ENCODE measurements at regions not wholly inside any gene's neighbourhood (a gene's known extent, or its start where the extent isn't known, plus 50 kb on each side); places are given as distances from the start of the nearest gene placed in this dataset.
"Not testable (repeated sequence)": the region's sequence is repeated elsewhere in the genome, so short reads cannot be mapped to it uniquely, and the experiment has no call there.

DNA sequence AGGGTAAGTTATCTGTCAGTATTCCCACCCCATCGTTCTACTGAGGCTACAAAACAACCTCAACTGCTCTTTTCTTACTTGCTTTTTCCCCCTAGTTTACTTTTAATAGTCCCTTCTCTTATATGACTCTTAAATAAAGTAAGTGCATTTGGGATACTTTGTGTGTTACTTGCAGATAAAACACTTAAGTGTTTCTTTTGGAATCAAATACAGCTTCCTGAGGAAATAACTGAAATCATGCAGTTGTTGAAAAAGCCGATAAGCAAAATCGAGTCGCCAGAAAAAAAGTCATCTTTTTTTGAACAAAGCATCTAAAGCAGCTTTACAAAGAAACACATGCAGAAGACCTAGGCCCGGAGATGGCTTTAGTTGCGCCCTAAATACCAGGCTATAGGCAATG lies 53.5 kb upstream of the EPB41L4A start:
- no peaks in the 10 kb centered on the region for H3K27me3 ChIP-seq (replicated peaks; ENCODE audit: control insufficient read depth, insufficient read depth, low read length, poor library complexity, severe bottlenecking)
- no peak overlapping the region for H3K4me3 ChIP-seq (ENCODE audit: insufficient read depth, low read depth, low read length, poor library complexity, severe bottlenecking)
- H3K27ac ChIP-seq (ENCODE audit: insufficient read depth, low read length, poor library complexity, severe bottlenecking), result no peak overlapping the region
- no peaks in the 10 kb centered on the region for H3K9me3 ChIP-seq (ENCODE audit: control insufficient read depth, low read length)
- no peaks in the 10 kb centered on the region for H3K4me1 ChIP-seq (ENCODE audit: control insufficient read depth, insufficient read depth, low read length, poor library complexity, severe bottlenecking)
- H3K36me3 ChIP-seq (ENCODE audit: control insufficient read depth, insufficient read depth, low read length), result no peaks in the 10 kb centered on the region
- no peak for DNase-seq

DNA sequence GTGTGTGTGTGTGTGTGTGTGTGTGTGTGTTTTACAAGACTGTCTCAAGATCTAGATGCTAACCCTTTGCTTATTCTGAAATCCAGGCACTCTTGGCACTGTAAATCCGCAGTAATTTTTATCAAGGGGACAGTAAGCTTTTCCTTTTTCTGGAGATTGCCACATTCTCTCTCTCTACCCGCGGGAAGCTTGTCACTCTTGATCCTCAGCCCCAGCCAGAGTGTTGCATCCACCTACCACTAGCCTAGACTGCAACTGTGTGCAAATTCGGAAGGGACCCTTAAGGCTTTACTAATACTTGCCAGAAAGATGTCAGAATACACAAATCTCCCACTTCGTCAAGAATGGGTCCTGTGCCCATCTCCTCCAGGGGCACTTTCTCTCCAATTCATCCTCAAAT lies 54.9 kb upstream of the EPB41L4A start:
- Histone ChIP-seq H3K36me3 (ENCODE audit: control insufficient read depth, insufficient read depth, low read length) (no peaks in the 10 kb centered on the region), H3K27ac (ENCODE audit: insufficient read depth, low read length, poor library complexity, severe bottlenecking) (no peak overlapping the region), H3K9me3 (ENCODE audit: control insufficient read depth, low read length) (no peaks in the 10 kb centered on the region), H3K4me3 (ENCODE audit: insufficient read depth, low read depth, low read length, poor library complexity, severe bottlenecking) (no peak overlapping the region), H3K27me3 (replicated peaks; ENCODE audit: control insufficient read depth, insufficient read depth, low read length, poor library complexity, severe bottlenecking) (no peaks in the 10 kb centered on the region), H3K4me1 (ENCODE audit: control insufficient read depth, insufficient read depth, low read length, poor library complexity, severe bottlenecking) (no peaks in the 10 kb centered on the region)
- DNase-seq, result no peak

DNA sequence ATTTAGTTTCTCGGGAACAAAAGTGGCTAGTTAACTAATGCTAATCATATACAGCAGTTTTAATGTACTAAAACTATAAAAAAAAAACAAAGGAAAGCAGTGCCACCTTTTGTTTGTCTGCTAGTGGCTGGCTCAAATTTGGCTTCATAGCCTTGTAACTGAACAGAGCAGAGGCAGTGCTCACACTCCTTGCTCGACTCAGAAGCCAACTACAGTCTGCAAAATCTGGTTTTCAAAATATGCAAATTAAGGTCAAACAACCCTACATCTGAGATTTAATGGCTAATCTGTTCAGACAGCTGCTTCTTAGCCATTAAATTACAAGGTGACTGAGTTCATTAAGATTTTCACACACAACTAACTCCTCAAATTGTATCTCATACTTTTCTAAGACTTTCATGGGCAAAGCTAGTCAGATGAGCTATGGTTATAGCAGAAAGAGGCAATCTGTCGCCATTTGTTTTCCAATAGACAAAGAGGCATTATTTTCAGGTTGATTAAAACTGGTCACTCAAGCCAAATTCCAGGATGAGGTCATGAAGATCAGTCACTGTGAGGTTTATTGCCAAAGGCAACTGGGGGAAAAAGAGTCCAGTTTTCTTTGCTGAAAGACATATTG lies 56.8 kb upstream of the EPB41L4A start:
- Histone ChIP-seq H3K9me3 (ENCODE audit: control insufficient read depth, low read length) (no peaks in the 10 kb centered on the region), H3K4me1 (ENCODE audit: control insufficient read depth, insufficient read depth, low read length, poor library complexity, severe bottlenecking) (no peaks in the 10 kb centered on the region), H3K27ac (ENCODE audit: insufficient read depth, low read length, poor library complexity, severe bottlenecking) (no peak overlapping the region), H3K27me3 (replicated peaks; ENCODE audit: control insufficient read depth, insufficient read depth, low read length, poor library complexity, severe bottlenecking) (no peaks in the 10 kb centered on the region), H3K36me3 (ENCODE audit: control insufficient read depth, insufficient read depth, low read length) (no peaks in the 10 kb centered on the region), H3K4me3 (ENCODE audit: insufficient read depth, low read depth, low read length, poor library complexity, severe bottlenecking) (no peak overlapping the region)
- DNase-seq, result no peak

DNA sequence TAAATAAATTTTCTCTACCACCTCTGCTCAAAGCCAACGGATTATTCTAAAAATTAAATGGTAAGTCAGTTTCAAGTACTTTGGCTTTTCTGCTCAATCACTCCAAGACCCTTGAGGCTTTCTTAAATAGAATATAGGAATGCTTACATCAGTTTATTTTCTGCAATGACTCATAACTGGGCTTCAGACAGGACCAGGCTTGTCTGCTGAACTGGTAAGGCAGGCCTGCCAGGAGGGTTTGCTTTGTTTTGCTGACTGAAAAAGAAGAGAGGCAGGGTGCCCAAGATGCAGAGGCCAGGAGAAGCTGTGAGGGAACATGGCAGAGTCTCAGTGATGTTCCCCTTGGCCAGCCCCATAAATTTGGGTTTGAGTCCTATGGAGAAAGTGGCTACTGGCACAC lies 60.3 kb upstream of the EPB41L4A start:
- DNase-seq, result no peak

DNA sequence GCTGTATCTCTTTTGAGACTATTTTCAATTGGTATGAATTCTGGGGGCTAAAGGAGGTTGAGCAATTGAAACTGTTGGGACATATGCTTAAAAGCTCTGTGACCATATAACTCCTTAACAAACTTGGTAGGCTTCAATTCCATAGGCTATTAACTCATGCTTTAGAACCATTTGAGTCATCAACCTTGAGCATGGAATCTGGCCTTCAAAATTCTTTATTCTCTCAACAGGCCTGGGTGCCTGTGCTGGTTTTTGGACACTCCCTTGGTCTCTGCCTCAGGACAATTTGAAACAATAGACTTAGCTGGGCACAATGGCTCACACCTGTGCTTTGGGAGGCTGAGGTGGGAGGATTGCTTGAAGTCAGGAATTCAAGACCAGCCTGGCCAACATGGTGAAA lies 61.4 kb upstream of the EPB41L4A start:
- Histone ChIP-seq H3K4me1 (ENCODE audit: control insufficient read depth, insufficient read depth, low read length, poor library complexity, severe bottlenecking) (no peaks in the 10 kb centered on the region), H3K4me3 (ENCODE audit: insufficient read depth, low read depth, low read length, poor library complexity, severe bottlenecking) (no peak overlapping the region), H3K36me3 (ENCODE audit: control insufficient read depth, insufficient read depth, low read length) (no peaks in the 10 kb centered on the region), H3K27me3 (replicated peaks; ENCODE audit: control insufficient read depth, insufficient read depth, low read length, poor library complexity, severe bottlenecking) (peaks cover 3% of the 10 kb centered on the region), H3K27ac (ENCODE audit: insufficient read depth, low read length, poor library complexity, severe bottlenecking) (no peak overlapping the region), H3K9me3 (ENCODE audit: control insufficient read depth, low read length) (no peaks in the 10 kb centered on the region)
- DNase-seq, result no peak

More for the DNA sequence above, 60.3 kb upstream of the EPB41L4A start:
- no peaks in the 10 kb centered on the region for H3K36me3 ChIP-seq (ENCODE audit: control insufficient read depth, insufficient read depth, low read length)
- no peaks in the 10 kb centered on the region for H3K4me1 ChIP-seq (ENCODE audit: control insufficient read depth, insufficient read depth, low read length, poor library complexity, severe bottlenecking)
- peaks cover 3% of the 10 kb centered on the region for H3K27me3 ChIP-seq (replicated peaks; ENCODE audit: control insufficient read depth, insufficient read depth, low read length, poor library complexity, severe bottlenecking)
- H3K4me3 ChIP-seq (ENCODE audit: insufficient read depth, low read depth, low read length, poor library complexity, severe bottlenecking), result no peak overlapping the region
- H3K9me3 ChIP-seq (ENCODE audit: control insufficient read depth, low read length), result no peaks in the 10 kb centered on the region
- no peak overlapping the region for H3K27ac ChIP-seq (ENCODE audit: insufficient read depth, low read length, poor library complexity, severe bottlenecking)

DNA sequence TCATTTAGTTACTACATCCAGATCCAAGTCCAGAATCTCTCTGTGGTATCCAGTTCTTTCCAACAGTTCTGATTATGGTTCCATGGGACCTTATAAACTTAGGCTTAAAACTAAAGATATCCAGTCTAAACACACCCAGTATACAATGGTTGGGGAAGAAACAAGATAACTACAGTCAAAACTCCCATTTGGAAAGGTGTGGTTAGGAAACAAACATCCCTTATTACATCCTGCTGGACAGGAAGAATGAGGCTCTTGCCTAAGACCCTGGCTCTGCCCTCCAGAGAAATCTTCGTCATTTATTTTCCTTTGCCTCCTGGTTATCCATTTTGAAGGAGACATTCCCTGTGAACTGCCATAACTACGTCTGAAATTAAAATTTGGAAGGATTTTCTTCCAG lies 64.6 kb upstream of the EPB41L4A start:
- Histone ChIP-seq H3K4me3 (ENCODE audit: insufficient read depth, low read depth, low read length, poor library complexity, severe bottlenecking) (no peak overlapping the region), H3K27ac (ENCODE audit: insufficient read depth, low read length, poor library complexity, severe bottlenecking) (no peak overlapping the region), H3K27me3 (replicated peaks; ENCODE audit: control insufficient read depth, insufficient read depth, low read length, poor library complexity, severe bottlenecking) (peaks cover 3% of the 10 kb centered on the region), H3K4me1 (ENCODE audit: control insufficient read depth, insufficient read depth, low read length, poor library complexity, severe bottlenecking) (no peaks in the 10 kb centered on the region), H3K9me3 (ENCODE audit: control insufficient read depth, low read length) (no peaks in the 10 kb centered on the region), H3K36me3 (ENCODE audit: control insufficient read depth, insufficient read depth, low read length) (no peaks in the 10 kb centered on the region)
- DNase-seq, result no peak

DNA sequence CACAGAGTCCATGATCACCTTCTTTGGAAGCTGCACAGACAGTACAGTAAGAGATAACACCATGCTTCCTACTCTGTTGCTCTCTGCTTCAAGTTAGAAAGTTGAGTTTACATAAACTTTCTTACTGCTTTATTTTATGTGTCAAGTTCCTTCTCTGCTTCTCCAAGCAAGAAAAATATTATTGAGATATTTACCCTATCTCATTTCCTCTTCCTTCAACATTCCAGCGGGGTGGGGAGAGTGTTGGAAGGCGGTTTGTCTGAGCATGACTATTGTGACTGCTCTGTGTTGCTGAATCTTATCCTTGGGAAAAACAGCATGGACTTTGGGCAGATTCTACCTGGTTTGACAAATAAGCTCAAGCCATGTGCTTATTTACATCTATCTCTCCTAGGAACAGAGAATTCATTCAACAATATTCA lies 66.9 kb upstream of the EPB41L4A start:
- no peaks in the 10 kb centered on the region for H3K4me1 ChIP-seq (ENCODE audit: control insufficient read depth, insufficient read depth, low read length, poor library complexity, severe bottlenecking)
- no peak for DNase-seq
- no peaks in the 10 kb centered on the region for H3K9me3 ChIP-seq (ENCODE audit: control insufficient read depth, low read length)
- H3K27ac ChIP-seq (ENCODE audit: insufficient read depth, low read length, poor library complexity, severe bottlenecking), result no peak overlapping the region
- peaks cover 3% of the 10 kb centered on the region for H3K27me3 ChIP-seq (replicated peaks; ENCODE audit: control insufficient read depth, insufficient read depth, low read length, poor library complexity, severe bottlenecking)
- no peak overlapping the region for H3K4me3 ChIP-seq (ENCODE audit: insufficient read depth, low read depth, low read length, poor library complexity, severe bottlenecking)
- H3K36me3 ChIP-seq (ENCODE audit: control insufficient read depth, insufficient read depth, low read length), result no peaks in the 10 kb centered on the region

DNA sequence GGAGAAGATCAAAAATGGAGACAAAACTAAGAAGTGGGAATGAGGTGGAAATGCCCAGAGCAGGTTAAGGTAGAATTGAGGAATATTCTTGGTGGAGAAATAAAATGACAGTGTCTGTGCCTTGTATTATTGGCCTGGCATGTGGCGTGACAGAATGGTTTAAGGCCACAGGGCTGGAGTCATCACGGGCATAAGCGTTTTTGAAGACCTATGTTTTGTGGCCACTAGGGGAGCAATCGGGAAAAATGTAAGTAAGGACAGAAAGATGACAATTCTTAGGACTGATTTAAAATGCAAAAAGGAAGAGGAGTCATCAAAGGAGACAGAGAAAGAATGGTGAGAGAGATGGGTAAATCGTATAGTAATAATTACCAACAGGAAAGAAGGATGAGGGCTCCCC lies 72.2 kb upstream of the EPB41L4A start:
- Histone ChIP-seq H3K27me3 (replicated peaks; ENCODE audit: control insufficient read depth, insufficient read depth, low read length, poor library complexity, severe bottlenecking) (peaks cover 3% of the 10 kb centered on the region), H3K36me3 (ENCODE audit: control insufficient read depth, insufficient read depth, low read length) (no peaks in the 10 kb centered on the region), H3K4me3 (ENCODE audit: insufficient read depth, low read depth, low read length, poor library complexity, severe bottlenecking) (no peak overlapping the region), H3K9me3 (ENCODE audit: control insufficient read depth, low read length) (no peaks in the 10 kb centered on the region), H3K27ac (ENCODE audit: insufficient read depth, low read length, poor library complexity, severe bottlenecking) (no peak overlapping the region), H3K4me1 (ENCODE audit: control insufficient read depth, insufficient read depth, low read length, poor library complexity, severe bottlenecking) (no peaks in the 10 kb centered on the region)
- DNase-seq, result no peak

DNA sequence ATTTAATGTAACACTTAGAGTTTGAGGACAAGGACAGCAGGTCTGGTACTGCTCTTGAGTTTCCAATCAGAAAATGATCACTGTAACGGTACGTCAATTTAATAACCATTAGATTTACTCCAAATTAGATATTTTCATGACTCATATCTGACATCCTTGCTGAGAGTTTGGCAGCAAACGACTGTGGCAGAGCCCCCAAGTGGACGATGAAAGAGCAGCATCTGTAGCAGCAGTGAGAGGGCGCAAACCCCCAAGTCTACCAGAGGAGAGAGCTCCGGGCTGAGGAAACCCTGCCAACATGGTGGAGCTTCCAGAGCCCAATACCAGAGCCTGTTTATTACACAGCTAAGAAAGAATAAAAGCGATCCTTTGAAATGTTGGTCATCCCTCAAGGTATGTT lies 73.2 kb upstream of the EPB41L4A start:
- no peak for DNase-seq
- Histone ChIP-seq H3K9me3 (ENCODE audit: control insufficient read depth, low read length) (no peaks in the 10 kb centered on the region), H3K36me3 (ENCODE audit: control insufficient read depth, insufficient read depth, low read length) (no peaks in the 10 kb centered on the region), H3K4me1 (ENCODE audit: control insufficient read depth, insufficient read depth, low read length, poor library complexity, severe bottlenecking) (no peaks in the 10 kb centered on the region), H3K4me3 (ENCODE audit: insufficient read depth, low read depth, low read length, poor library complexity, severe bottlenecking) (no peak overlapping the region), H3K27me3 (replicated peaks; ENCODE audit: control insufficient read depth, insufficient read depth, low read length, poor library complexity, severe bottlenecking) (peaks cover 3% of the 10 kb centered on the region), H3K27ac (ENCODE audit: insufficient read depth, low read length, poor library complexity, severe bottlenecking) (no peak overlapping the region)

DNA sequence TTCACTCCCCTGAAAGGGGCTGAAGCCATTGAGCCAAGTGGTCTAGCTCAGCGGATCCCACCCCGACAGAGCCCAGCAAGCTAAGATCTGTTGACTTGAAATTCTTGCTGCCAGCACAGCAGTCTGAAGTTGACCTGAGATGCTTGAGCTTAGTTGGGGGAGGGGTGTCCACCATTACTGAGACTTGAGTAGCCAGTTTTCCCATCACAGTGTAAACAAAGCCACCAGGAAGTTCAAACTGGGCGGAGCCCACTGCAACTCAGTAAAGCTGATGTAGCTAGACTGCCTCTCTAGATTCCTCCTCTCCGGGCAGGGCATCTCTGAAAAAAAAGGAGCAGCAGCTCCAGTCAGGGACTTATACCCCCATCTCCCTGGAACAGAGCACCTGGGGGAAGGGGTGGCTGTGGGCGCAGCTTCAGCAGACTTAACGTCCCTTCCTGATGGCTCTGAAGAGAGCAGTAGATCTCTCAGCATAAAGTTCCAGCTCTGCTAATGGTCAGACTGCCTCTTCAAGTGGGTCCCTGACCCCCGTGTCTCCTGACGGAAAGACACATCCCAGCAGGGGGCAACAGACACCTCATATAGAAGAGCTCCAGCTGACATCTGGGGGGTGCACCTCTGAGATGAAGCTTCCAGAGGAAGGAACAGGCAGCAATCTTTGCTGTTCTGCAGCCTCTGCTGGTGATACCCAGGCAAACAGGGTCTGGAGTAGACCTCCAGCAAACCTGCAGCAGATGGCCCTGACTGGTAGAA lies 84.8 kb upstream of the EPB41L4A start:
- H3K4me1 ChIP-seq (ENCODE audit: control insufficient read depth, insufficient read depth, low read length, poor library complexity, severe bottlenecking); H3K27me3 ChIP-seq (replicated peaks; ENCODE audit: control insufficient read depth, insufficient read depth, low read length, poor library complexity, severe bottlenecking); DNase-seq; H3K36me3 ChIP-seq (ENCODE audit: control insufficient read depth, insufficient read depth, low read length); H3K9me3 ChIP-seq (ENCODE audit: control insufficient read depth, low read length); H3K27ac ChIP-seq (ENCODE audit: insufficient read depth, low read length, poor library complexity, severe bottlenecking); H3K4me3 ChIP-seq (ENCODE audit: insufficient read depth, low read depth, low read length, poor library complexity, severe bottlenecking): not testable (repeated sequence)
